Muscle of back (tissue), 3 donors: ENCODE measurements at regions not wholly inside any gene's neighbourhood (a gene's known extent, or its start where the extent isn't known, plus 50 kb on each side); places are given as distances from the start of the nearest gene placed in this dataset.

ENCODE experiments used
- DNase-seq, 3 donors: peaks; one replicate each; pipeline versions ENCODE4 v3.0.0 to v3.0.0-alpha.2; 2013

DNA sequence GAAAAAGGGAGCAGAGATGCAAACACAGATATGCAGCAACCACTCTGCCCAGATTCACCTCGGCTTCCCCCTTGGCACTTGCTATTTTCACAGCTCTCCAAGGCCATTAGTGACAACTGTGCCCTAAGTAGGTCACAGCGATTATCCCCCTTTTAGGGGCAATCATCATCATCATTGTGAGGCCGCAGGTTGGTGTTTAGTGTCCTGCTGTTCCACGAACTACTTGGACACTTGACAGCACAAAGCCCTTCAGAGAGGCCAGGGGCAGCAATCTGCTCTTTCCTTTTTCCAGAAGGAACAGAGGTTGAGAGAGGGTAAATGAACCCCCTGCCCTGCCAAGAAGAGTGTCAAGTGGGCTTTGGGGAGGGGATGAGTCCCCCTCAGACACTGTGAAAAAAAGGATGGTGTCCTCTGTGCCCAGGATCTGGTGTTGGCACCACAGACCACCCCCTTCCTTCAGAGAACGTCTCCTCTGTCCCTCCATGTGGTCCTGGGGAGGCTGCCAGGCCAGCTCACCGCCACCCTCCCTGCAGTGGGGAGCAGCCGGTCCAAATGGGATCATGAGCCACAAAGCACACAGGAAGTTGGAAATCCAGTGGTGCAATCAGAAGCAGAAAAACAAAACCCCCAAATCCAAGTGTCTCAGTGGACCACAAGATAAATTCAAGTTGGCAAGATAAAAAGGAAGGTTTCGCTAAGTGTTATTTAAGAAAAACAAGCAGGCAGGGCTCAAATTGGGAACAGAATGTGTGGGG, 78.4 kb upstream of the MED9 start:
- DNase-seq, result no peak

DNA sequence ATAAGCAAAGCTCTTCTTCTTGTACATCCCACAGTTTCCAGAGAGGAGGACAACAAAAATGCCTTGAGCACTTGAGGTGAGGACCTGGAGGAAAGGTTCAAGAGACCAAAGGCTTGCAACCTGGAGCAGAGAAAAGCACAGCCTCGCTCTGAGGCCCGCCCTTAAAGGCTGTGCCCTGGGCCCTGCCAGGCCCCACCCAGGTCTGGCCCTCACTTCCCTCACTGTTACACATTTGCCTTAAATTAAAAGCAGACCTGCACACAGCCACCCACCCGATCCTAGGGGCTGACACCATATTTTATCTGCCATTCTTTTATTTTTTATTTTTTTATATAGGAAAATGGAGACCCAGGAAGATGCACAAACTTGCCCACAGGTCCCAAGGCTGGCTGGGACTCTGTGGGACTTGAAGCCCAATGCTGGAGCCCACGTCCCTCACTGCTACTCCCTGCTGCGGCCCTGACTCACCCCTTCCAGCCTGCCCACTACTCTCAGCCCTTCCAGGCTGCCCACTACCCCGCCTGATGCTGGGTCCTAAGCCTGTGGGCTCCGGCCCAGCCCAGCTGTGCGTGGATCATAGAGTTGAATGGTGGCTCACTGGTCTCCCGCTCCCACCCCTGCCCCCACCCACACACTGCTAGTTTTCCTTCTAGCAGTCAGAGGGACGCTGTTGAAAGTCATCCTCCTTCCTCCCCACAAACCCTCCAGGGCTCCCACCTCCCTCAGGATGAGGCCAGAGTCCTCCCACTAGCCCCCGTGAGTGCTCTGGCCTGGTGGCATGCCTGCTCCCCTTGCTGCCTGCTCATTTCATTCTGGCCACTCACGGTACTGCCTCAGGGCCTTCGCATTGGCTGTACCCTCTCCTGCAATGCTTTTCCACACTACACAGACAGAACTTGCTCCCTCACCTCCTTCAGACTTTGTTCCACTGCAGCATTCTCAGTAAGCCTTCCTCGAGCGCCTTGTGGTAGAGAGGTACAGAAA, 77.6 kb upstream of the MED9 start:
- DNase-seq, result no peak

DNA sequence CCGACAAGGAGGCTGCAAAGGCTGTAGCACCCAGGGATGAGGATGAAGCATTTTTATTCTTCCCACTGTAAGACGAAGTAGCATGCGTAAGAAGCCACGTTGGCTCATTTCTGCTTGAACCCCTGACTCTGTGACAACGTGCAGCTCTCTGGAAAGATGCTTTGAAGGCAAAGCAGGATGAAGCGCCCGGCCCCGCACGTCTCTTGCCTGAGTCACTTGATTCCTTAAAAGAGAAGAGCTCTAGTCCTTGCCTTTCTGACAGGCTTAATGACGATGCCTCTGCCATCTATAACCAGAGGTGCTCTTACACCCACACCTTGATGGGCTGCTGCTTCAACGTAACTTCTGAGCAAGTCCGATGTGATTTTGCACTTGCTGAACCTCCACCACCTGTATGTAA, 76.7 kb upstream of the MED9 start:
- DNase-seq, result no peak

DNA sequence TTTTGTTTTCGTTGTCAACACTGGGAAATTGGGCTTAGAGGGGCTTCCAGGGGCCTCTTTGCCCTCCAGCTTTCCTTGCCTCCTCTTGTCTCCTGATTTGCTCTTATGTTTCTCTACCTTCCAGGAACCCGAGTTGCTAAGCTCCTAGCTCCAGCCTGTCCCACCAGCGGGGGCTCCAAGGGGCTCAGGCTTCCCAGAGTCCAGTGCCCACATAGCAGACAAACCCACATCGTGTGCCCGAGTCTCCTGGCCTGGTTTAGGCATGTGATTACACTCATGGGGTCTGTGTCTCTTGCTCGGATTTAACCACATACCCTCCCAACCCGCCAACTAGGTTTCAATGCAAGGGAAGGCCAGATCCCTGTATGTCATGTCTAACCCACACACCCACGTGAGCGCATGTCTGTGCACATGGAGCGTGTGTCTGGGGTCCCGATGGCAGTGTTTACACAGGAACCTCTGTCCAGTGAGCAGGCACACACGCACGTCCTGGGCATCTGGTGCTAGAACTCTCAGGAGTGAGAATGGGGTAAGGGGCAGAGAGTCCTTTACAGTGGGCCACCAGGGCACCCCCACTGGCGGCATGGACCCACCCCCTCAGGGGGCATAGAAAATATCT, 76.1 kb upstream of the MED9 start:
- no peak for DNase-seq

GRCh38 chr17:17401271-17401781, 75.5 kb upstream of the MED9 start:
- no peak for DNase-seq

DNA sequence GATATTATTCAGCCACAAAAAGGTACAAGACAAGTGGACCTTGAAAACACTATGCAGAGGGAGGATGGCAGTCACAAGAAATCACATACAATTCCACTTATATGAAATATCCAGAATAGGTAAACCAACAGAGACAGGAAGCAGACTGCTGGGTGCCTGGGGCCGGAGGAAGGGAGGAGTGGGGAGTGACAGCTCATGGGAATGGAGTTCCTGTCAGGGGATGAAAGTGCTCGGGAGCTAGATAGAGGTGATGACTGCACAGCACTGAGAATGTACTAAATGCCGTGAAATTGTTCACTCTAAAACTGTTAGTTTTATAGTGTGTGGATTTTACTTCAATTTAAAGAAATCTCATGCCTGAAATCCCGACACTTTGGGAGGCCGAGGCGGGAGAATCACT, 74.2 kb upstream of the MED9 start:
- DNase-seq, result no peak

GRCh38 chr17:17403065-17403464, 73.7 kb upstream of the MED9 start:
- no peak for DNase-seq

GRCh38 chr17:17403899-17404576, 72.8 kb upstream of the MED9 start:
- peak in 2 of 3 donors; percentile 58 to 76 for DNase-seq

DNA sequence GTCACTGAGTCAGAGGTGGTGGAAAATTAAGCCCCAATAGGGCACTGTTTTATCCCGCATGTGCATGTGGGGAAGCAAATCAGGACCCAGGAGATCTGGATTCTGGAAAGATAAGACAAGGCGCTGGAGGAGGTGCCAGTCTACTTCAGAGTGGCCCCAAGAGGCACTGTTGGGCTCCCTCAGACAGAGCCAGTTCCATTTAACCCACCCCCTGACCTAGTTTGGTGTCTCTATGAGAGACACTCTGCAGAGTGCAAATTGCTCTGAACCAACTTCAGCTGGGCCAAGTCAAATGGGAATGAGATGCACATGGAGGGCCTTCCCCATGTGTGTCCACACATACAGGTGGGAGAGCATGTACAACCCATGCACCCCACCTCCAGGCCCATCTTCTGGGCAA, 71.1 kb upstream of the MED9 start:
- DNase-seq, result no peak

DNA sequence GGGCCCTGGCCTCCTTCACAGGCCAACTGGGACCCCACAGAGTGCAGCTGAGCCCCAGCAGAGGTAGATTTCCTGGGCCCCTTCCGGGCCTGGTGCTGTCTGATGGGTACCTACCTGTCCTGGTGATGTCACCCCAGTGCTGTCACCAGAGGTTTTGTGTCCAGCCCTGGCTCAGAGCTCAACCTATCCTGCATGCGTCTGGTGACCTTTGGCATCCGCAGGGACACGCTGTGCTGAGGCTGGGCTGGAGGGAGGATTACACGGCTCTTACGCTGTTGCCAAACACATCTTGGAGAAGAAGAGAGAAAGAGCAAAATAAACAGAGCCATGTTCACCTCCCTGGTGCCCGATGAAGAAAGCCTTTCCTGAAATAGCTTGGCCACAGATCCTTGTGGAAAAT, 70.6 kb upstream of the MED9 start:
- no peak for DNase-seq

- no peak for DNase-seq
Observed at GRCh38 chr17:17408236-17408794, 68.5 kb upstream of the MED9 start.

DNA sequence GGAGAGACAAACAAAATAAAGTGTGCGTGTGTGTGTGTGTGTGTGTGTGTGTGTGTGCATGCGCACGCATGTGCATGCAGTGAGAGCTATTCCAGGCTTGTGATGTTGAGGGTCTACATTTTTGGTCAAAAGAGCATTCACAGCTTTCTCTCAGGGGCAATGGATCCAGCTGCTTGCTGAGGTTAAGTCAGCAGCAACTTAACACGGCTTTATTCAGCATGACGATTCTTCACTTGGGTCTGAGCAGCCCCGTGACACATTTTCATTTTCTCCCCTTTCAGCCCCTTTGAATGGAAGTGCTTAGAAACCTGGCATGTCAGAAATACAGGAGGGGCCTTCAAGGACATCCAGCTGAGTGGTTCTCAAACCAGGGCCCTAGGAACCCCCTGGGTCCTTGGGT, 66.4 kb upstream of the MED9 start:
- no peak for DNase-seq

- DNase-seq, result no peak
Observed at GRCh38 chr17:17411692-17412091, 65.1 kb upstream of the MED9 start.

DNA sequence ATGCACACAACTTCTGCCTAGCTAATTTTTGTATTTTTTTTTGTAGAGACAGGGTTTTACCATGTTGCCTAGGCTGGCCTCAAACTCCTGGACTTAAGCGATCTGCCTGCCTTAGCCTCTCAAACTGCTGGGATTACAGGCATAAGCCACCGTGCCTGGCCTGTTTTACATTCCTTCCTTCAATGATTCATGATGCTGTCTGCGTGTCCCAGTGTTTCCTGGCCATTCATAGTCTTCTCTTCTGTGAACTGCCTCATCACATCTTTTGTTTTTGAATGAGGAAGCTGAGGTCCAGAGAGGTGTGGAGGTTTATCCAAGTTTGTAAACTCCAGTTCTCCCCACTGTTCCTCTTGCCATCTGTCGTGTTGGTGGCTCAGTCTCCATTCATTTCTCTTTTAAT, 64.5 kb upstream of the MED9 start:
- DNase-seq, result no peak

GRCh38 chr17:17413215-17413792, 63.5 kb upstream of the MED9 start:
- no peak for DNase-seq

DNA sequence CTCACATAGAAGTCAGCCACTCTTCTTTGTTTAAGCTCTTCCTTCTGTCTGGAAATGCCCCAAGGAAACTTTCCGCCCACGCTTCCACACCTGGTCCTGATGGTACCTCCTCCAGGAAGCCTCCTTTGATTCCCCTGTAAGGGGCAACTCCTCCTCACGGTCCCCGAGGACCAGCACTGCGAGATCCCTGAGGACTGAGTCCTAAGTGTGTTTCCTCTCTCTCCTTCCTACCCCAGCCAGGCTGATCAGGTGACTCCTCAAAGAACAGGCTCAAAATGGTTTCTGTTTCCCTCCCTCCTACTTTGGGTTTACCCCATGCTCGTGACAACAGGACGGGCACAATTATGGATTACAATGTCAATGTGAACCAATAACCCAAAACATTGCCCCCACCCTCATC, 63.0 kb upstream of the MED9 start:
- no peak for DNase-seq

DNA sequence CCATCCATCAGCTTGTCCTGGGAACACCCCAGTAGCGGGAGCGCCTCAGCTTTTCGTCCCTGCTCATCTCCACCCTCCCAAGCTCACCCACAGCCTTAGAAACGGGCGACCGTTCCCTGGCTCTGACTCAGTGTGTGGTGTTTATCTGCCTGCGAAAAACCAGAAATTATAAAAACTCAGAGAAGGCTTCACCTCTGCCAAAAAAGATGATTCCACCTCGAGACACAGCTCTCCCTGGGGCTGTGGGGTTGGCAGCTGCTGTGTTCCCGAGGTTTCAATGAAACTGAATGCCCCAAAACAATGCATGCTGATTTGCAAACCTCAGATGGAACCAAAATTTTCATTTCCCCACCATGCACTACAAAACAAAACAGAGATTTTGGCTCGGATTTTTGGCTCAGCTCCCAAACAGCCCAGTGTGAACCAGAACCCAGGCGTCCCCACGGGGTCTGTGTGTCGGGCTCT, 62.4 kb upstream of the MED9 start:
- no peak for DNase-seq

DNA sequence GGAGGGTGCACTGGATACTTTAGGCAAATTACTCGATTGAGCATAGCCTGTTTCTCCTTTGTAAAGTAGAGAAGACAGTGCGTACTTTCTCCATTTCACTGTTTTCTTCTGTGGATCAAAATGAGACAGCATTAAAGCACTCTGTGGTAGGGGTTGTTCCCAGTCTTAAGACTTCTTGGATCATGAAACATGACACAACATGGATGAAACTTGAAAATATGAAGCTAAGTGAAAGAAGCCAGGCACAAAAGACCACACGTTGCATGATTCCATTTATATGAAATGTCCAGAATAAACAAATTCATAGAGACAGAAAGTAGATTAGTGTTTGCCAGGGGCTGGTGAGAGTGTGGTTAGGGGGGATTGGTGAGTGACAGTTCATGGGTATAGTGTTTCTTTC, 61.8 kb upstream of the MED9 start:
- DNase-seq, result no peak

- DNase-seq, result no peak
Observed at GRCh38 chr17:17416007-17416399, 60.8 kb upstream of the MED9 start.

GRCh38 chr17:17416400-17417360, 60.1 kb upstream of the MED9 start:
- no peak for DNase-seq
